GM06990 (cell line): ENCODE measurements at regions not wholly inside any gene's neighbourhood (a gene's known extent, or its start where the extent isn't known, plus 50 kb on each side); places are given as distances from the start of the nearest gene placed in this dataset.

ENCODE experiments used
- DNase-seq: peaks from one replicate; pipeline ENCODE4 v3.0.0-alpha.2; 2011; ENCODE audit not compliant: insufficient read length; ENCODE audit errors: extremely low read depth
- H3K27me3 ChIP-seq: replicated peaks from 2 replicates; pipeline ENCODE4 v1.6.0; 2011; ENCODE audit warnings: low read length; ENCODE audit not compliant: control insufficient read depth, insufficient read depth
- H3K36me3 ChIP-seq: 2 replicates; pipeline ENCODE4 v1.5.1; 2011; ENCODE audit warnings: low read length; ENCODE audit not compliant: control insufficient read depth, insufficient read depth
- H3K4me3 ChIP-seq: replicated peaks from 2 replicates; pipeline ENCODE4 v1.5.1; 2011; ENCODE audit warnings: low read depth, mild to moderate bottlenecking, control low read depth, low read length
- TF ChIP-seq, protein P1 (sequence below): IDR thresholded peaks from 2 replicates; pipeline ENCODE4 v1.5.1; 2011; ENCODE audit warnings: low read length, control low read depth, mild to moderate bottlenecking, inconsistent platforms; ENCODE audit not compliant: insufficient read depth, poor library complexity, severe bottlenecking

DNA sequence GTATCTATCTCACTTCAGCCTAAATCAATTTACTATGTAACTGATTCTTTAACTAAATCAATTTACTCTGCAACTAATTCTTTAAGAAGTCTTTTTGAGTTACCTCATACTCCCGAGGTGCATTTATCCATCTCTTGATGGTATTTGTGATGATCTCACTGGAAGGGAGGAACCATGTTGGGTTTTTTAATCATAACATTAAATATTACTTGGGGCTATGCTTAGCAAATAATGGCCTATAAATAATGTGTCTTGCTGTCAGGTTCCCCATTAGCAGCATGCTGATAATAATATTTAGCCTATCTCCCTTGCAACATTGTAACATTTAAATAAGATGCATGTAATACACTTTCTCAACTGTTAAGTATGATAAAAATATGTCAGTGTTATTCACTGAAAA is 411.3 kb downstream of the SLITRK1 start:
- no peaks in the 10 kb centered on the region for H3K36me3 ChIP-seq
- H3K27me3 ChIP-seq: no peaks in the 10 kb centered on the region
- no peak overlapping the region for H3K4me3 ChIP-seq
- no peak for DNase-seq
- TF ChIP-seq, protein P1, sequence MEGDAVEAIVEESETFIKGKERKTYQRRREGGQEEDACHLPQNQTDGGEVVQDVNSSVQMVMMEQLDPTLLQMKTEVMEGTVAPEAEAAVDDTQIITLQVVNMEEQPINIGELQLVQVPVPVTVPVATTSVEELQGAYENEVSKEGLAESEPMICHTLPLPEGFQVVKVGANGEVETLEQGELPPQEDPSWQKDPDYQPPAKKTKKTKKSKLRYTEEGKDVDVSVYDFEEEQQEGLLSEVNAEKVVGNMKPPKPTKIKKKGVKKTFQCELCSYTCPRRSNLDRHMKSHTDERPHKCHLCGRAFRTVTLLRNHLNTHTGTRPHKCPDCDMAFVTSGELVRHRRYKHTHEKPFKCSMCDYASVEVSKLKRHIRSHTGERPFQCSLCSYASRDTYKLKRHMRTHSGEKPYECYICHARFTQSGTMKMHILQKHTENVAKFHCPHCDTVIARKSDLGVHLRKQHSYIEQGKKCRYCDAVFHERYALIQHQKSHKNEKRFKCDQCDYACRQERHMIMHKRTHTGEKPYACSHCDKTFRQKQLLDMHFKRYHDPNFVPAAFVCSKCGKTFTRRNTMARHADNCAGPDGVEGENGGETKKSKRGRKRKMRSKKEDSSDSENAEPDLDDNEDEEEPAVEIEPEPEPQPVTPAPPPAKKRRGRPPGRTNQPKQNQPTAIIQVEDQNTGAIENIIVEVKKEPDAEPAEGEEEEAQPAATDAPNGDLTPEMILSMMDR: no peak

DNA sequence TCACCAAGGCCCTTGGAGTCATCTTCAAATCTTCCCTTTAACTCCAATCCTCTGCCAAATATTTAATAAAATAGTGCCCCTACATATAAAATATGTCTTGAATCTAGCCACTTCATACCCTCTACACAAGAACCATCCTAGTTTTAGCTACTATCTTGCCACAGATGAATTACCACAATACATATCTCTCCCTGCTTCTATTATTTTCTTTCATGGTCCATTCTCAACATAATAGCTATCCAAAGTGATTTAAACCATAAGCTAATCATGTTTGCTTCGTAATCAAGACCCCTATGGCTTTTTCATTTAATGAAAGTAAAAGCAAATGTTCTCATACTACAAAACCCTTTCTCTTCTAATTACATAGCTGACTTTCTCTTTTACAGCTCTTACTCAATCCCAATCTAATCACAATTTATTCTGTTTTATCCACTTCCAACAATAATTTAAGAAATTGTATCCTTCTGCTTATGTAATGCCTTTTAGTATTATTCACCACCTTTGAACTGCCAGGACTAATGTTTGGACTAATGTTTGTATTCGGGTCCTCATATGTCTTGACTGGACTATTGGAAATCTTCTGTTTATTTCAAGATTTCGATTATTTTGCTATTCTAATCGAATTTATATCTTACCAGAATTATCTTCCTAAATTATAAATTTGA is 412.0 kb downstream of the SLITRK1 start:
- Histone ChIP-seq H3K4me3 (no peak overlapping the region), H3K36me3 (no peaks in the 10 kb centered on the region), H3K27me3 (no peaks in the 10 kb centered on the region)
- DNase-seq: no peak
- TF ChIP-seq, protein P1: no peak

DNA sequence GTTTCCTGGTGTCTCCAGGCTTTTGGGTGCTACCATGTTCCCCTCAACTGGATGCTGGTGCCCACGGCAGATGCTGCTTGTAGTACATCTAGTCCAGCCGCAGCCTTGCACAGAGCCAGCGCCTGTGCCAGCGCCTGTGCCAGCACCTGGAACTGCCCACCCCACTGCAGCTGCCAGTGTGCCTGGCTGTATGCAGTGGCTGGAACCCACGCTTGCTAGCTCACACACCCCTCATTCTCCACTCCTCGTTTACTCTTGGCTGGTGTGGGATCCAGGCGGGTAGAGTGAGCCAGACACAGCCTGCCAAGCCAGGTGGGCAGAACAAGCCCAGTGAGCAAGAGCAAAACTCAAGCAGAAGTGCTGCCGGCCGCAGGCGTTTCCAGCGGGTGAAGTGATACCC is 428.6 kb downstream of the SLITRK1 start:
- H3K36me3 ChIP-seq: no peaks in the 10 kb centered on the region
- no peaks in the 10 kb centered on the region for H3K27me3 ChIP-seq
- TF ChIP-seq, protein P1: no peak
- DNase-seq: no peak
- no peak overlapping the region for H3K4me3 ChIP-seq

DNA sequence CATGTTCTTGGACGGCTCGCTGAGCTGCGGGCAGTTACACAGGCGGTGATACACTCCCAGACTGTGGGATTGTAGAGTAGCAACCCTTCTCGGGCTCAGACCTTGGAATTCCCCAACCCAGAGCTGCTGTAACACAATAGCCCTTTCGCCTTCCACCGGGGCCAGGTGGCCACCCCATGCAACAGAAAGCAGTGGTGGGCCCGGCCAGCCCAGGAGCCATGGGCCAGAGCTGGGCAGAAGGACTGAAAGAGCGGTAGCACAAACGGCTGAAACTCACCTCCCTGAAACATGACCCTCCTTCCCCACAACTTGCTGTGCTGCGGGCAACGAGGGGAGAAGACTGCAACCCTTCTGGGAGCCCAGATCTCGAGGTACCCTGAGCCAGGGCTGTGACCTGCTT is 429.0 kb downstream of the SLITRK1 start:
- TF ChIP-seq, protein P1: no peak
- Histone ChIP-seq H3K27me3 (no peaks in the 10 kb centered on the region), H3K36me3 (no peaks in the 10 kb centered on the region), H3K4me3 (no peak overlapping the region)
- DNase-seq: no peak

DNA sequence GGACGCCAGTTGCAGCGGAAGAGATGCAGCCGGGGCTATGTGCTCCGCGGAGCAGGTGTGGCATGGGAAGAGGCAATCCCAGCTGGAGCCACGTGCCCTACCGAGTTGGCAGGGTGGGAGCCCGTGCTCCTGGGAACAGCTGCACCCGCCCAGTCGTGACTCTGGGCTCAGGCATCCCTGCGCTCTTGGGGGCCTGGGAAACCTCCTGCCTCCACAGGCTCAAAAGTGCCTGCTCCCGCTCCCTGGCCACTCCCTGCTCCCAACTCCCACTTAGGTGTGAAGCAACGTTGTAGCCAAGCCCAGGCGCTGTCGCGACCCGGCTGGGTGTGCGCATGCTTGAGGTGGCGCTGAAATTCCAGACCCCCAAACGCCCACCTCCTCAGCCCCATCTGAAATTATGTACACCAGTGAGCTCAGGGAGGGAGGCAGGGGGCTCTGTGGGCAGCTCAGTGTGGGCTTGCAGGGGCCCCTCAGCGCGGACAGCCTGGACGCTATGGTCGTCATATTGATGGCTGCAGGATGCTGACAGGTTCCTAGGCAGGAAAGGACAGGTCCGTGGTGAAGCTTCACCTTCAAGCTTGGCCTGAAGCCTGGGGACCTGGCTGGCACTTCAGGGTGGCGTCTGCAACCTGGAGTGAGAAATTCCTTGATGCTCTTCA is 429.9 kb downstream of the SLITRK1 start:
- H3K4me3 ChIP-seq: no peak overlapping the region
- TF ChIP-seq, protein P1: no peak

More for the DNA sequence above, 429.9 kb downstream of the SLITRK1 start:
- H3K36me3 ChIP-seq: no peaks in the 10 kb centered on the region
- H3K27me3 ChIP-seq: no peaks in the 10 kb centered on the region
- DNase-seq: no peak
